ENCODE measurements at regions not wholly inside any gene's neighbourhood (a gene's known extent, or its start where the extent isn't known, plus 50 kb on each side); places are given as distances from the start of the nearest gene placed in this dataset.

DNA sequence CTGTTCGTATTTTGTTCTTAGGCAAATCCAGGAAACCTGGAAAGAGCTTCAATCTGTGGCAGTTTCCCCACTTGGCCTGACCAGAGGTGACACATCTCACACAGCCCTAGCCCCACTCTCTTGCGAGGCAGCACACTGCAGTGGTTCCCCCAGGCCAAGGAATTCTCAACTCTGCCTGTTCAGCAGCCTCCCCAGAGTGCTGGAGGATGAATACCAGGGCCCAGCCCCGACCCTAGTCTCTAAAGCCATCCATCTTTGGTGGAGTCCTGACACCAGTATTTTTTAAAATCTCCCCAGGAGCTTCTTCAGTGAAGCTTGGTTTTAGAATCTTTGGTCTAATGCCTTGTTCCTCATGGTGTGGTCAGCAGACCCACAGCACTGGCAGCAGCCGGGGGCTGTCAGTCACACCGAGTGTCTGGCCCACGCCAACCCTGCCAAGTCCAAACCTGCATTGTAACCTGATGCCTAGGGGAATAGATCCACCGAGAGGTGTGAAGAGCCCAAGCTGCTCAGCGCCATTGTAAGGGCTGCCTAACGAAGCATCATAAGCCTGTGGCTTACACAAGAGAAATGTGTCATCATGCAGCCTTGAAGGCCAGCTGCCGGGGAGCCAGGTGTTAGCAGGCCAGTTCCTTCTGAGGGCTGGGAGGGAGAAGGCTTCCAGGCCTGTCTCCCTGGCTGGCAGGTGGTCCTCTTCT, 428.7 kb upstream of the ID2 start:
- BruUV-seq (replicated peaks) = no TSS peak

More for the DNA sequence above, 428.7 kb upstream of the ID2 start:
- no peak for DNase-seq (ENCODE audit: low read depth, low spot score)
- no peak overlapping the region for H3K27ac ChIP-seq (ENCODE audit: low read depth, low read length)
- no peaks in the 10 kb centered on the region for H3K9me2 ChIP-seq (ENCODE audit: insufficient read depth)
- RAD21 ChIA-PET (ENCODE audit: low non-redundant PET in 1 of 2, low total read pairs in 2 of 2, uncharacterized antibody in 2 of 2, unreplicated experiment in 2 of 2) = no interaction called here
- H3K27me3 ChIP-seq (ENCODE audit: insufficient read depth, low read length) = no peaks in the 10 kb centered on the region
- no peaks in the 10 kb centered on the region for H3K4me1 ChIP-seq (ENCODE audit: control insufficient read depth in 1 of 2, insufficient read depth in 2 of 2, low read length in 2 of 2)
- TF ChIP-seq RAD21 (IDR thresholded peaks at IDR 0.05; ENCODE audit: low read depth) = no peak
- no peak for TF ChIP-seq CTCF (IDR thresholded peaks at IDR 0.05 in 2 of 3, conservative IDR thresholded peaks at IDR 0.05 in 1 of 3; ENCODE audit: borderline replicate concordance in 1 of 3, insufficient read depth in 1 of 3, low read depth in 2 of 3, low read length in 2 of 3)
- TF ChIP-seq ELF1 (IDR thresholded peaks at IDR 0.05; ENCODE audit: borderline replicate concordance, low read depth) = no peak
- no peak for TF ChIP-seq SP1 (IDR thresholded peaks at IDR 0.05; ENCODE audit: low read depth)
- TF ChIP-seq ZFX (IDR thresholded peaks at IDR 0.05) = no peak
- TF ChIP-seq, protein P1, sequence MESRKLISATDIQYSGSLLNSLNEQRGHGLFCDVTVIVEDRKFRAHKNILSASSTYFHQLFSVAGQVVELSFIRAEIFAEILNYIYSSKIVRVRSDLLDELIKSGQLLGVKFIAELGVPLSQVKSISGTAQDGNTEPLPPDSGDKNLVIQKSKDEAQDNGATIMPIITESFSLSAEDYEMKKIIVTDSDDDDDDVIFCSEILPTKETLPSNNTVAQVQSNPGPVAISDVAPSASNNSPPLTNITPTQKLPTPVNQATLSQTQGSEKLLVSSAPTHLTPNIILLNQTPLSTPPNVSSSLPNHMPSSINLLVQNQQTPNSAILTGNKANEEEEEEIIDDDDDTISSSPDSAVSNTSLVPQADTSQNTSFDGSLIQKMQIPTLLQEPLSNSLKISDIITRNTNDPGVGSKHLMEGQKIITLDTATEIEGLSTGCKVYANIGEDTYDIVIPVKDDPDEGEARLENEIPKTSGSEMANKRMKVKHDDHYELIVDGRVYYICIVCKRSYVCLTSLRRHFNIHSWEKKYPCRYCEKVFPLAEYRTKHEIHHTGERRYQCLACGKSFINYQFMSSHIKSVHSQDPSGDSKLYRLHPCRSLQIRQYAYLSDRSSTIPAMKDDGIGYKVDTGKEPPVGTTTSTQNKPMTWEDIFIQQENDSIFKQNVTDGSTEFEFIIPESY (IDR thresholded peaks at IDR 0.05; ENCODE audit: extremely low read depth, insufficient replicate concordance, low read length) = no peak
- TF ChIP-seq, protein P2, sequence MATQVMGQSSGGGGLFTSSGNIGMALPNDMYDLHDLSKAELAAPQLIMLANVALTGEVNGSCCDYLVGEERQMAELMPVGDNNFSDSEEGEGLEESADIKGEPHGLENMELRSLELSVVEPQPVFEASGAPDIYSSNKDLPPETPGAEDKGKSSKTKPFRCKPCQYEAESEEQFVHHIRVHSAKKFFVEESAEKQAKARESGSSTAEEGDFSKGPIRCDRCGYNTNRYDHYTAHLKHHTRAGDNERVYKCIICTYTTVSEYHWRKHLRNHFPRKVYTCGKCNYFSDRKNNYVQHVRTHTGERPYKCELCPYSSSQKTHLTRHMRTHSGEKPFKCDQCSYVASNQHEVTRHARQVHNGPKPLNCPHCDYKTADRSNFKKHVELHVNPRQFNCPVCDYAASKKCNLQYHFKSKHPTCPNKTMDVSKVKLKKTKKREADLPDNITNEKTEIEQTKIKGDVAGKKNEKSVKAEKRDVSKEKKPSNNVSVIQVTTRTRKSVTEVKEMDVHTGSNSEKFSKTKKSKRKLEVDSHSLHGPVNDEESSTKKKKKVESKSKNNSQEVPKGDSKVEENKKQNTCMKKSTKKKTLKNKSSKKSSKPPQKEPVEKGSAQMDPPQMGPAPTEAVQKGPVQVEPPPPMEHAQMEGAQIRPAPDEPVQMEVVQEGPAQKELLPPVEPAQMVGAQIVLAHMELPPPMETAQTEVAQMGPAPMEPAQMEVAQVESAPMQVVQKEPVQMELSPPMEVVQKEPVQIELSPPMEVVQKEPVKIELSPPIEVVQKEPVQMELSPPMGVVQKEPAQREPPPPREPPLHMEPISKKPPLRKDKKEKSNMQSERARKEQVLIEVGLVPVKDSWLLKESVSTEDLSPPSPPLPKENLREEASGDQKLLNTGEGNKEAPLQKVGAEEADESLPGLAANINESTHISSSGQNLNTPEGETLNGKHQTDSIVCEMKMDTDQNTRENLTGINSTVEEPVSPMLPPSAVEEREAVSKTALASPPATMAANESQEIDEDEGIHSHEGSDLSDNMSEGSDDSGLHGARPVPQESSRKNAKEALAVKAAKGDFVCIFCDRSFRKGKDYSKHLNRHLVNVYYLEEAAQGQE (IDR thresholded peaks at IDR 0.05; ENCODE audit: low read depth) = no peak
- no peak for TF ChIP-seq SRF (IDR thresholded peaks at IDR 0.05; ENCODE audit: low read depth)
- TF ChIP-seq ZNF274 (IDR thresholded peaks at IDR 0.05; ENCODE audit: low read depth, low read length) = no peak
- TF ChIP-seq YY1 (IDR thresholded peaks at IDR 0.05; ENCODE audit: extremely low read depth, insufficient replicate concordance, low read depth, low read length) = no peak
- TF ChIP-seq POLR2A (IDR thresholded peaks at IDR 0.05; ENCODE audit: borderline replicate concordance, extremely low read depth, insufficient read depth, insufficient read length) = no peak
- no peak for TF ChIP-seq EZH2phosphoT487 (IDR thresholded peaks at IDR 0.05; ENCODE audit: borderline replicate concordance)
- intact Hi-C loops (cut with micrococcal nuclease) = no loop called here
- no peaks in the 10 kb centered on the region for H3K36me3 ChIP-seq (ENCODE audit: control insufficient read depth in 1 of 2, insufficient read depth in 2 of 2, low read length in 2 of 2)
- CTCF ChIA-PET = no interaction called here
- no peak overlapping the region for H3K9ac ChIP-seq (ENCODE audit: low read length)
- no peak for ATAC-seq
- no peaks in the 10 kb centered on the region for H3K79me2 ChIP-seq (ENCODE audit: insufficient read depth, low read length)
- no peaks in the 10 kb centered on the region for H4K20me1 ChIP-seq (ENCODE audit: insufficient read depth)
- H3K4me3 ChIP-seq (replicated peaks in 1 of 2; ENCODE audit: low read depth in 1 of 2, low read length in 2 of 2) = no peak overlapping the region
- POLR2A ChIA-PET = no interaction called here
- H3K4me2 ChIP-seq (ENCODE audit: low read length) = no peak overlapping the region
- H3K9me3 ChIP-seq (ENCODE audit: control insufficient read depth in 1 of 2, insufficient read depth in 1 of 2, low read depth in 1 of 2, low read length in 2 of 2) = no peaks in the 10 kb centered on the region; a peak in 1 of 4 replicates
- H2AFZ ChIP-seq (ENCODE audit: low read depth, low read length, poor library complexity, severe bottlenecking) = no peak overlapping the region
